ENCODE measurements at regions not wholly inside any gene's neighbourhood (a gene's known extent, or its start where the extent isn't known, plus 50 kb on each side); places are given as distances from the start of the nearest gene placed in this dataset.

- no peak for TF ChIP-seq CHD1 (IDR thresholded peaks at IDR 0.05; ENCODE audit: low read depth, low read length)
- no peak for TF ChIP-seq MAZ (IDR thresholded peaks at IDR 0.05; ENCODE audit: borderline replicate concordance, low read depth, low read length)
- TF ChIP-seq USF2 (IDR thresholded peaks at IDR 0.05; ENCODE audit: low read depth, low read length): no peak
- TF ChIP-seq BHLHE40 (IDR thresholded peaks at IDR 0.05; ENCODE audit: low read depth, low read length): no peak
- no peak for TF ChIP-seq NFE2L2 (IDR thresholded peaks at IDR 0.05; ENCODE audit: low read depth, low read length)
- TF ChIP-seq POLR2A (IDR thresholded peaks at IDR 0.05; ENCODE audit: low read depth, low read length): no peak
- TF ChIP-seq RCOR1 (IDR thresholded peaks at IDR 0.05; ENCODE audit: insufficient replicate concordance, low read length): no peak
- TF ChIP-seq CEBPB (IDR thresholded peaks at IDR 0.05; ENCODE audit: low read depth, low read length): no peak
- POLR2A ChIA-PET (ENCODE audit: unreplicated experiment): no interaction called here
These were observed 79.2 kb upstream of the DIO3 start for GRCh38 chr14:101482066-101482465.

More at GRCh38 chr14:101482066-101482465, 79.2 kb upstream of the DIO3 start:
- Histone ChIP-seq H3K9me3 (ENCODE audit: control insufficient read depth, insufficient read depth, low read length) (peaks cover 5% of the 10 kb centered on the region; the same call in 1 of the 2 replicates), H4K91ac (ENCODE audit: insufficient read depth, low read depth, low read length) (no peak overlapping the region), H3K4me1 (ENCODE audit: control insufficient read depth, insufficient read depth, low read length) (peaks cover 11% of the 10 kb centered on the region; the same call in 1 of the 2 replicates), H3K23ac (ENCODE audit: low read depth, low read length) (no peak overlapping the region), H2AK9ac (replicated peaks; ENCODE audit: low read depth, low read length, poor library complexity) (no peak overlapping the region), H4K8ac (ENCODE audit: low read depth in 2 of 2, low read length in 2 of 2) (no peak overlapping the region), H2BK15ac (ENCODE audit: low read depth, low read length) (no peak overlapping the region), H3K9ac (ENCODE audit: low read depth, low read length) (no peak overlapping the region), H3K79me1 (ENCODE audit: low read depth in 1 of 2, low read length in 2 of 2) (no peaks in the 10 kb centered on the region), H2BK20ac (ENCODE audit: low read depth, low read length) (no peak overlapping the region), H2BK5ac (ENCODE audit: low read depth, low read length, poor library complexity, severe bottlenecking) (no peak overlapping the region), H3K9me1 (ENCODE audit: insufficient read depth, low read length) (no peaks in the 10 kb centered on the region), H3K4me3 (ENCODE audit: insufficient read depth, low read depth, low read length) (no peak overlapping the region), H3K14ac (replicated peaks; ENCODE audit: low read depth, low read length) (no peak overlapping the region), H4K20me1 (ENCODE audit: insufficient read depth, low read length) (no peaks in the 10 kb centered on the region), H3K27me3 (ENCODE audit: control insufficient read depth, insufficient read depth, low read length) (no peaks in the 10 kb centered on the region; the same call in 1 of the 2 replicates), H3K4ac (ENCODE audit: low read depth, low read length) (no peak overlapping the region), H3K36me3 (ENCODE audit: control insufficient read depth, insufficient read depth, low read length) (no peaks in the 10 kb centered on the region), H2AK5ac (ENCODE audit: low read depth, low read length) (no peak overlapping the region), H2BK120ac (ENCODE audit: low read depth, low read length) (no peak overlapping the region), H3K27ac (ENCODE audit: insufficient read depth, low read length) (no peak overlapping the region), H3K18ac (ENCODE audit: low read depth, low read length) (no peak overlapping the region; the same call in 1 of the 2 replicates), H4K5ac (ENCODE audit: low read depth, low read length) (no peak overlapping the region), H3K56ac (ENCODE audit: extremely low read depth, insufficient read depth, low read length) (no peak overlapping the region), H3K4me2 (ENCODE audit: low read depth, low read length) (no peak overlapping the region), H2AFZ (replicated peaks; ENCODE audit: low read length, poor library complexity) (no peak overlapping the region)
- intact Hi-C loops (cut with micrococcal nuclease) (no loop called here), in situ Hi-C loops (cut with MboI; ENCODE audit: low sequenced_read_pairs) (no loop called here), dilution Hi-C loops (cut with HindIII; ENCODE audit: low sequenced_read_pairs, unreplicated experiment) (no loop called here)
- no CpG with 5 or more reads among the region's 4 CpGs for WGBS, 2 experiments (ENCODE audit: extremely low coverage in 2 of 2, insufficient read length in 1 of 2)
- ATAC-seq (ENCODE audit: low read depth): no peak
- DNase-seq: no peak
- CTCF ChIA-PET: no interaction called here
- no TSS peak for BruUV-seq (replicated peaks)
